GM12865 (cell line): ENCODE measurements at regions not wholly inside any gene's neighbourhood (a gene's known extent, or its start where the extent isn't known, plus 50 kb on each side); places are given as distances from the start of the nearest gene placed in this dataset.

Experiments
- DNase-seq: peaks from one replicate; pipeline ENCODE4 v3.0.0; 2010; ENCODE audit warnings: low read depth
- H3K4me3 ChIP-seq: 2 replicates; pipeline ENCODE4 v1.5.1; 2011; ENCODE audit warnings: mild to moderate bottlenecking, low read depth, low read length, control low read depth
- TF ChIP-seq, protein P1 (sequence below): IDR thresholded peaks from 2 replicates; pipeline ENCODE4 v1.5.1; 2011; ENCODE audit warnings: low read length, control low read depth, low read depth, inconsistent platforms; ENCODE audit not compliant: insufficient read depth; ENCODE audit errors: missing control alignments

DNA sequence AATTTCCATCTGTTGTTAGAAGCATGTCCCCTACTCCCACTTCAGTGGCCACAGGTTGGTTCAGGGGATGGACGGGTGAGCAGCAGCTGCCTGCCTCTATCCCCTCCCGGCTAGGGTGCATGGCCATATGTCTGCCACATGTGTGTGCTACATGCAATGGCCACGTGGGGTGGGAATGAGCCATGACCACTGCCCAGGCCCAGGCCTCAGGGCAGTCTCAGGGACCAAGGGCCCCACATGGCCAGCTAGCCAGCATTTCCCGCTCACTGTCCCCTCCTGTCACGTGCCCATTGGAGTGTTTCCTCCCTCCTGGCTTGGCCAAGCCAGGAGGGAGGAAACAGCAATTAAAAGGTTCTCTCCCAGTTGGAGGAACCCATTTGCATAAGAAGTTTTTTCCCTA is 117.1 kb downstream of the KCNS3 start:
- TF ChIP-seq, protein P1, sequence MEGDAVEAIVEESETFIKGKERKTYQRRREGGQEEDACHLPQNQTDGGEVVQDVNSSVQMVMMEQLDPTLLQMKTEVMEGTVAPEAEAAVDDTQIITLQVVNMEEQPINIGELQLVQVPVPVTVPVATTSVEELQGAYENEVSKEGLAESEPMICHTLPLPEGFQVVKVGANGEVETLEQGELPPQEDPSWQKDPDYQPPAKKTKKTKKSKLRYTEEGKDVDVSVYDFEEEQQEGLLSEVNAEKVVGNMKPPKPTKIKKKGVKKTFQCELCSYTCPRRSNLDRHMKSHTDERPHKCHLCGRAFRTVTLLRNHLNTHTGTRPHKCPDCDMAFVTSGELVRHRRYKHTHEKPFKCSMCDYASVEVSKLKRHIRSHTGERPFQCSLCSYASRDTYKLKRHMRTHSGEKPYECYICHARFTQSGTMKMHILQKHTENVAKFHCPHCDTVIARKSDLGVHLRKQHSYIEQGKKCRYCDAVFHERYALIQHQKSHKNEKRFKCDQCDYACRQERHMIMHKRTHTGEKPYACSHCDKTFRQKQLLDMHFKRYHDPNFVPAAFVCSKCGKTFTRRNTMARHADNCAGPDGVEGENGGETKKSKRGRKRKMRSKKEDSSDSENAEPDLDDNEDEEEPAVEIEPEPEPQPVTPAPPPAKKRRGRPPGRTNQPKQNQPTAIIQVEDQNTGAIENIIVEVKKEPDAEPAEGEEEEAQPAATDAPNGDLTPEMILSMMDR, result no peak
- H3K4me3 ChIP-seq, result no peak overlapping the region
- no peak for DNase-seq
